Testis (tissue), 2 donors: ENCODE measurements at regions not wholly inside any gene's neighbourhood (a gene's known extent, or its start where the extent isn't known, plus 50 kb on each side); places are given as distances from the start of the nearest gene placed in this dataset.

Experiments used
- POLR2A ChIP-seq: fragments of 450-650 bp; IDR thresholded peaks from one replicate; pipeline ENCODE4 v1.6.1; 2017; ENCODE audit warnings: antibody characterized with exemption, mild to moderate bottlenecking, moderate library complexity
- TF ChIP-seq, protein P1 (sequence below), 3 experiments: fragments of 450-650 bp in 2 of 3; fragments of 200-600 bp in 1 of 3; sonication (generic) in 1 of 3; IDR thresholded peaks; one replicate each; pipeline ENCODE4 v1.5.1; 2016 to 2019; ENCODE audit warnings: antibody characterized with exemption in 3 of 3, mild to moderate bottlenecking in 2 of 3, moderate library complexity in 1 of 3

DNA sequence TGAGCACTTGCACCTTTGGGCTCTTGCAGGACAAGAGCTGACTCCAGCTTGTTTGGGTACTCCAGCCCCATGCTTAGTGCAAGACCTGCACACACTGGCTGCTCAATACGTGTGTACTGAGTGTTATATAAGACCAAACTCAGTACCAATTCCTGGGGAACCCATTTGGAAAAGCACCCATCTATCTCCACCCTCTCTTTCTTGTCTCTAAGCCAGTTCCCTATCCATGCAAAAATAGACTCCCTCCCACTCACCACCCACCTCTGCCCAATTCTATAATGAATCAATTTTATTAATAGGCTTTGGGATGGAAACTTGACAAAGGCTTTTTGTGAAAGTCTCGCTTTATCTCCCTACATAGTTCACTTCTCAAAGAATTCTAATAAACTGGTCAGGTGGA is 60.9 kb upstream of the CPLX2 start:
- TF ChIP-seq, protein P1, sequence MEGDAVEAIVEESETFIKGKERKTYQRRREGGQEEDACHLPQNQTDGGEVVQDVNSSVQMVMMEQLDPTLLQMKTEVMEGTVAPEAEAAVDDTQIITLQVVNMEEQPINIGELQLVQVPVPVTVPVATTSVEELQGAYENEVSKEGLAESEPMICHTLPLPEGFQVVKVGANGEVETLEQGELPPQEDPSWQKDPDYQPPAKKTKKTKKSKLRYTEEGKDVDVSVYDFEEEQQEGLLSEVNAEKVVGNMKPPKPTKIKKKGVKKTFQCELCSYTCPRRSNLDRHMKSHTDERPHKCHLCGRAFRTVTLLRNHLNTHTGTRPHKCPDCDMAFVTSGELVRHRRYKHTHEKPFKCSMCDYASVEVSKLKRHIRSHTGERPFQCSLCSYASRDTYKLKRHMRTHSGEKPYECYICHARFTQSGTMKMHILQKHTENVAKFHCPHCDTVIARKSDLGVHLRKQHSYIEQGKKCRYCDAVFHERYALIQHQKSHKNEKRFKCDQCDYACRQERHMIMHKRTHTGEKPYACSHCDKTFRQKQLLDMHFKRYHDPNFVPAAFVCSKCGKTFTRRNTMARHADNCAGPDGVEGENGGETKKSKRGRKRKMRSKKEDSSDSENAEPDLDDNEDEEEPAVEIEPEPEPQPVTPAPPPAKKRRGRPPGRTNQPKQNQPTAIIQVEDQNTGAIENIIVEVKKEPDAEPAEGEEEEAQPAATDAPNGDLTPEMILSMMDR (IDR thresholded peaks at IDR 0.05) = no peak
- no peak for TF ChIP-seq POLR2A
